Vagina (tissue), 2 donors: ENCODE measurements at regions not wholly inside any gene's neighbourhood (a gene's known extent, or its start where the extent isn't known, plus 50 kb on each side); places are given as distances from the start of the nearest gene placed in this dataset.

Source experiments
- DNase-seq, 2 donors: peaks; one replicate each; pipeline ENCODE4 v3.0.0-alpha.2; 2017; ENCODE audit errors: extremely low spot score in 2 of 2
- H3K27ac ChIP-seq: fragments of 200-600 bp; sonication (generic); one replicate; pipeline ENCODE4 v1.5.1; 2019
- H3K27me3 ChIP-seq: fragments of 200-600 bp; sonication (generic); one replicate; pipeline ENCODE4 v1.5.1; 2019
- H3K36me3 ChIP-seq, 2 donors: fragments of 200-600 bp; sonication (generic); one replicate each; pipeline ENCODE4 v1.5.1; 2017 to 2019
- H3K4me1 ChIP-seq: fragments of 200-600 bp; sonication (generic); one replicate; pipeline ENCODE4 v1.5.1; 2019
- H3K4me3 ChIP-seq, 2 donors: fragments of 200-600 bp; sonication (generic); 1 replicate in 1 of 2; 2 replicates in 1 of 2; pipeline ENCODE4 v1.5.1; 2016 to 2019
- H3K9me3 ChIP-seq: fragments of 200-600 bp; sonication (generic); one replicate; pipeline ENCODE4 v1.5.1; 2019
- POLR2A ChIP-seq, 2 donors: fragments of 450-650 bp; IDR thresholded peaks; one replicate each; pipeline ENCODE4 v1.6.1; 2017; ENCODE audit warnings: antibody characterized with exemption in 2 of 2, mild to moderate bottlenecking in 2 of 2, moderate library complexity in 2 of 2
- POLR2AphosphoS5 ChIP-seq, 2 donors: sonication (generic); formaldehyde crosslinking; IDR thresholded peaks; one replicate each; pipeline ENCODE4 v1.9.0; 2017; ENCODE audit warnings: antibody characterized with exemption in 2 of 2, mild to moderate bottlenecking in 2 of 2, low read depth in 1 of 2; ENCODE audit not compliant: insufficient read depth in 1 of 2
- intact Hi-C: fragments of 100-400 bp; cut with DNase I; formaldehyde crosslinking; loops from one replicate; pipeline ENCODE4 v1.15.1; 2023
- TF ChIP-seq, protein P1 (sequence below), 3 experiments: fragments of 450-650 bp in 2 of 3; fragments of 200-600 bp in 1 of 3; sonication (generic) in 1 of 3; IDR thresholded peaks; one replicate each; pipeline ENCODE4 v1.5.1; 2017 to 2019; ENCODE audit warnings: antibody characterized with exemption in 3 of 3, mild to moderate bottlenecking in 2 of 3, moderate library complexity in 2 of 3

DNA sequence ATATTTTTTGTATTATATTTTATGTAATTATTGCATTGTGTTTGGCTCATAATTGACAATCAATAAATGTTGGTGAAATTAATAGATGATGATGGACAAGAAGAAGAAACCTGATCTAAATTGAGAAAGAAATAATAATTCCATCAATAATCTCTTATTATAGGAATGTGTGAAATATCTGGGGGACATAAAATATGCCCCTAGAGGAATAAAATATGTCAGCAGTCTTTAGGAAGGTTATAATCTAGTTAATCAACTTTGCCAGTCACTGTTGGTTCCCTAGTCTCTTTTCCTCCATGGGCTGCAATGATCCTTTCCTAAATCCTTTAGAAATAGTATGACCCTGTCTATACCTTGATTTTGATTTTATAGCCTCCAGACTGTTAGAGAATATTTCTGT, 549.7 kb upstream of the ADGRL4 start:
- H3K9me3 ChIP-seq, result no peaks in the 10 kb centered on the region
- no peaks in the 10 kb centered on the region for H3K4me1 ChIP-seq
- H3K4me3 ChIP-seq, result no peak overlapping the region
- H3K36me3 ChIP-seq, result no peaks in the 10 kb centered on the region
- H3K27me3 ChIP-seq, result no peaks in the 10 kb centered on the region
- intact Hi-C loops, result no loop called here
- TF ChIP-seq POLR2AphosphoS5 (IDR thresholded peaks at IDR 0.05; ENCODE audit: insufficient read depth in 1 of 2, low read depth in 1 of 2), result no peak
- TF ChIP-seq POLR2A (IDR thresholded peaks at IDR 0.05), result no peak
- TF ChIP-seq, protein P1, sequence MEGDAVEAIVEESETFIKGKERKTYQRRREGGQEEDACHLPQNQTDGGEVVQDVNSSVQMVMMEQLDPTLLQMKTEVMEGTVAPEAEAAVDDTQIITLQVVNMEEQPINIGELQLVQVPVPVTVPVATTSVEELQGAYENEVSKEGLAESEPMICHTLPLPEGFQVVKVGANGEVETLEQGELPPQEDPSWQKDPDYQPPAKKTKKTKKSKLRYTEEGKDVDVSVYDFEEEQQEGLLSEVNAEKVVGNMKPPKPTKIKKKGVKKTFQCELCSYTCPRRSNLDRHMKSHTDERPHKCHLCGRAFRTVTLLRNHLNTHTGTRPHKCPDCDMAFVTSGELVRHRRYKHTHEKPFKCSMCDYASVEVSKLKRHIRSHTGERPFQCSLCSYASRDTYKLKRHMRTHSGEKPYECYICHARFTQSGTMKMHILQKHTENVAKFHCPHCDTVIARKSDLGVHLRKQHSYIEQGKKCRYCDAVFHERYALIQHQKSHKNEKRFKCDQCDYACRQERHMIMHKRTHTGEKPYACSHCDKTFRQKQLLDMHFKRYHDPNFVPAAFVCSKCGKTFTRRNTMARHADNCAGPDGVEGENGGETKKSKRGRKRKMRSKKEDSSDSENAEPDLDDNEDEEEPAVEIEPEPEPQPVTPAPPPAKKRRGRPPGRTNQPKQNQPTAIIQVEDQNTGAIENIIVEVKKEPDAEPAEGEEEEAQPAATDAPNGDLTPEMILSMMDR (IDR thresholded peaks at IDR 0.05), result no peak
- H3K27ac ChIP-seq, result no peak overlapping the region
- no peak for DNase-seq

DNA sequence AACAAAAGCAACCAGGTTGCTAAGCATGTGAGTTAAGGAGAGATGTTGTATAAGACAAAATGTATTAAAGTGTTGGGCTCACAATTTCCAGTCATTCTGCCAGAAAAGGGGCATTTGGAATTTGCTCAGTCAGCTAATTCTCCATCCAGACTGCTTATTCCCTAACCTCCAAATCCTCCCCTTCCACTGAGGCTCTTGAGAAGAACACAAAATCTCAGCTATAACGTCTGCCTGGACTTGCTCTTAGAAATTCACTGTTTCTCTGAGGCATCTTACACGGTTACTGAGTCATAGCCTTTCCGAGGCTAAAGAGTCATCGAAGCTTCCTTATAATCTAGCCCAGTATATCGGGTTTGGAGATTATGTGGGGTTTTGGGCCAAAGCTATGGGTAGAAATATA, 548.2 kb upstream of the ADGRL4 start:
- intact Hi-C loops, result no loop called here
- DNase-seq, result no peak

DNA sequence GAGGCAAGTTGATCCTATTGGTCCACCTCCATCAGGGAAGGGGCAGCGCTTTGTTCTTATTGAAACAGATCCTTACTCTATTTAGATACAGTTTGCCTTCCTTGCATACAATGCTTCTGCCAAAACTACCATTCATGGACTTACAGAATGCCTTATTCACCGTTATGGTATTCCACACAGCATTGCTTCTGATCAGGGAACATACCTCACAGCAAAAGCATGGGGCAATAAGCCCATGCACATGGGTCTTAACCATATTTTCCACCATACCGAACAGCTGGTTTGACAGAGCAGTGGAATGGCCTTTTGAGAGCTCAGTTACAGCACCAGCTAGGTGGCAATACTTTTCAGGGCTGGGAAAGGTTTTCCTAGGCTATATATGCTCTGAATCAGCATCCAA, 544.8 kb upstream of the ADGRL4 start:
- Histone ChIP-seq H3K4me3 (no peak overlapping the region), H3K9me3 (no peaks in the 10 kb centered on the region), H3K4me1 (no peaks in the 10 kb centered on the region), H3K27ac (no peak overlapping the region), H3K27me3 (no peaks in the 10 kb centered on the region), H3K36me3 (no peaks in the 10 kb centered on the region)
- no peak for DNase-seq
- no peak for TF ChIP-seq POLR2AphosphoS5 (IDR thresholded peaks at IDR 0.05; ENCODE audit: insufficient read depth in 1 of 2, low read depth in 1 of 2)
- TF ChIP-seq POLR2A (IDR thresholded peaks at IDR 0.05), result no peak
- TF ChIP-seq, protein P1 (IDR thresholded peaks at IDR 0.05), result no peak
- intact Hi-C loops, result no loop called here

More for the DNA sequence above, 548.2 kb upstream of the ADGRL4 start:
- Histone ChIP-seq H3K4me3 (no peak overlapping the region), H3K4me1 (no peaks in the 10 kb centered on the region), H3K27ac (no peak overlapping the region), H3K9me3 (no peaks in the 10 kb centered on the region), H3K36me3 (no peaks in the 10 kb centered on the region), H3K27me3 (no peaks in the 10 kb centered on the region)
- TF ChIP-seq POLR2A (IDR thresholded peaks at IDR 0.05) (no peak), POLR2AphosphoS5 (IDR thresholded peaks at IDR 0.05; ENCODE audit: insufficient read depth in 1 of 2, low read depth in 1 of 2) (no peak)
- TF ChIP-seq, protein P1 (IDR thresholded peaks at IDR 0.05), result no peak

DNA sequence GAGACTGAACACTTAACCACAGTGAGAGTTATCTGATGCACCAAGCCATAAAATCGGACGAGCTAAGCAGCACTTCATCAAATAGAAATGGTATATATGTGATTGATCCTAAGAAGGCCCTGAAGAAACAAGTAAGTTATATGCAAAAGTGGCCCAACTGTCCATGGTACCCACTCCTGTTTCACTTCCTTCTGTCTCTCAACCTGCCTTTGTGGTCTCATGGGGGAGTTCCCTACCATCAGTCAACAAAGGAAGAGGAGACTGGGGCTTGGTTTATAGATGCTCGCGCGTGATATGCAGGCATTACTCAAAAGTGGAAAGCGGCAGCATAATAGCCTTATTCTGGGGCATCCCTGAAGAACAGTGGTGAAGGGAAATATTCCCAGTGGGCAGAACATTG, 543.9 kb upstream of the ADGRL4 start:
- Histone ChIP-seq H3K9me3 (no peaks in the 10 kb centered on the region), H3K4me3 (no peak overlapping the region), H3K27me3 (no peaks in the 10 kb centered on the region), H3K36me3 (no peaks in the 10 kb centered on the region), H3K27ac (no peak overlapping the region), H3K4me1 (no peaks in the 10 kb centered on the region)
- no peak for DNase-seq
- intact Hi-C loops, result no loop called here
- TF ChIP-seq POLR2AphosphoS5 (IDR thresholded peaks at IDR 0.05; ENCODE audit: insufficient read depth in 1 of 2, low read depth in 1 of 2) (no peak), POLR2A (IDR thresholded peaks at IDR 0.05) (no peak)
- TF ChIP-seq, protein P1 (IDR thresholded peaks at IDR 0.05), result no peak

DNA sequence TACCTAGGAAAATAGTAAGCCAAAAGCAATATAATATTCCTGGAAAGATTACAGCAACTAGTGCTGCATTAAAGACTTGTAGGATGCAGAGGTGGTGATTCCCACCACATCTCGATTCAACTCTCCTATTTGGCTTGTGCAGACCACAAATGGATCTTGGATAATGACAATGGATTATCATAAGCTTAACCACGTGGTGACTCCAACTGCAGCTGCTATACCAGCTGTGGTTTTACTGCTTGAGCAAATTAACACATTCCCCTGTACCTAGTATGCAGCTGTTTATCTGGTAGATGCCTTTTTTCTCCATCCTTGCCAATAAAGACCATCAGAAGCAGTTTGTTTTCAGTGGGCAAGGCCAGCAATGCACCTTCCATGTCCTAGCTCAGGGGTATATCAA, 542.7 kb upstream of the ADGRL4 start:
- DNase-seq, result no peak
- intact Hi-C loops, result no loop called here

More for the DNA sequence above, 542.7 kb upstream of the ADGRL4 start:
- Histone ChIP-seq H3K4me3 (no peak overlapping the region), H3K27me3 (no peaks in the 10 kb centered on the region), H3K9me3 (no peaks in the 10 kb centered on the region), H3K4me1 (no peaks in the 10 kb centered on the region), H3K36me3 (no peaks in the 10 kb centered on the region), H3K27ac (no peak overlapping the region)
- TF ChIP-seq, protein P1 (IDR thresholded peaks at IDR 0.05), result no peak
- TF ChIP-seq POLR2AphosphoS5 (IDR thresholded peaks at IDR 0.05; ENCODE audit: insufficient read depth in 1 of 2, low read depth in 1 of 2) (no peak), POLR2A (IDR thresholded peaks at IDR 0.05) (no peak)
